ENCODE measurements at regions not wholly inside any gene's neighbourhood (a gene's known extent, or its start where the extent isn't known, plus 50 kb on each side); places are given as distances from the start of the nearest gene placed in this dataset.
A peak's percentile ranks its signal among the peaks of the same experiment; 100 is the strongest.
"Not testable (repeated sequence)": the region's sequence is repeated elsewhere in the genome, so short reads cannot be mapped to it uniquely, and the experiment has no call there.

DNA sequence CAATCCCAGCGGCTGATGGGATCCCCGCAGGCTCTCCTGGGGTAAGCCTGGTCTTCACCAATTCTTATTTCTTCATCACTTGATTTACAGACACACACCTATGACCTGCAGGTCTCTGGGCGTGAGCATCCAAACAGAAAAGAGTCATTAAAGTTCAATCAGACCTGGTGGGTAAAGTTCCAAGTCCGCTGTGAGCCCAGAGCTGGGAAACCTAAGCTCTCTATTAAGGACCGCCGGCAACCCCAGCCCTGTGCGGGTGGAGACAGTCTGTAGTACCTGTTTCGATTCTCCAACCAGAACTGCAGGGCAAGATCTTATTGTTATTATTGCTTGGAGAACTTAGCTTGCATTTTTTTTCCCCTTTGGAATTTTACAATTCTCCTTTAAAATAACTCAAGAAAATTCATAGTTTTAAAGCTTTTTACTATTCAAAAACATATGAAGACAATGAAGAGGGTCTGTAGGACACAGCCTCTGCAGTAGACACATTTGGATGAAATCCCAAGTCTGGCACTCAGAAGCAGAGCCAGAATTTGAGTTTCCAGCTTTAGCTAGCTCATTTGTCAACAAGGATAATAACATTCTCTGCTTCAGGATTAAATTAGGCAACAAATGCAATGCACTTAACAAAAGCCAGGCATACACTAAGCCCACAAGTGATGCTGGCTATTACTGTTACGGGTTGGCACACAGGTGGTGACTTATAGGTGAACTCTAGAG, 376.4 kb downstream of the INSIG2 start:
- no peak for DNase-seq (ENCODE audit: low spot score)

DNA sequence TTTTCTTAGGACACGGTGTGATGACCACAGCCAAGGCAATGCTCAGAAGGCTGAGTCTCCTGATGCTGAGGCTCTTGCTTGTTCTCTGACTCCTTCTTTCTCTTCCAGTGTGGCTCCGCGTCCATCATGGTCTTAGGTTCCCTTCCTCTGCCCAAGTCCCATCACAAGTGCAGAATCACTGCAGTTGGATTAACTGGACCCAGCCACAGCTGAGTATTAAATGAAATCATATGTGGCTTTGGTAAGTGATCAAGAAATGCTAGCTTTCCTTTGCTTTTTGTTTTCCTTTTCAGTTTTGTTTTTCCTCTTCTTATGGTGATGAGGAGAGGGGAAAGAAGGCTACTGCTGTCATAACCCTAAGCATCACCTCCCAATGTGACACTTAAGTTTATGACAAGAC, 375.8 kb downstream of the INSIG2 start:
- DNase-seq (ENCODE audit: low spot score) = no peak

DNA sequence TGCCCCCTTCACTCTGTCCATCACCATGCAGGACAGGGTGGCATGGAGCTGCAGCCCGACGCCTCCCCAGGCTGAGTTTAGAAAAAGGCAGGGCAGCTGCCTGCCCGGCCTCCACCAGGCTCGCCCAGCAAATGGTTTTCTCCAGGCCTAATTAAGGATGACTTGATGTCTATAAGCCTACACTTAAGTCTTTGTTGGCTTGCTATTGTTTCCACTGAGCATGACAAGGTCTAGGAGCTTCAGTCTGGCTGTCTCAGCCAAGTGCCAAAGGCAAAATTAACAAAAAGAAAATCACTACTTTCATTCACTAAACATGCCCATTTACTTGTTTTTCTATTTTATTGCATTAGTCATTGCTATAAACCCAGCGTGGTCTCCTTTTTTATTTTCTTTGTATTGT, 372.2 kb downstream of the INSIG2 start:
- no peak for DNase-seq (ENCODE audit: low spot score)

DNA sequence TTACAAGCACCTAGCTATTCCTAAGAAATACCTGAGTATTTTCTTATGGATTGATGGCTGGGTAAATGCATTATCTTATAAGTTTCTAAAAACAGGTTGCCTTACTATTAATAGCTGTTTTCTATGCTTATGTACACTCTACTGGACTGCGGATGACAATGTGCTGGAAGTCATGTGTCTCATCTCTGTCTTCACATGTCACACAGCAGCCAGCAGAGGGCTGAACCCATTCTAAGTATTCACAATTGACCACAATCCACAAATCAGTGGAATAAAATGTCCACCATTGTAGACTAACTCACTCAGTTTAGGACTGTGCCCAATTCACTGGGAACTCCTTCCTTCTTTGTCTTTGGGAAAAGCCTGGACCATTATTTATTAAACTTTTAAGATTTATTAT, 371.2 kb downstream of the INSIG2 start:
- DNase-seq (ENCODE audit: low spot score) = no peak

DNA sequence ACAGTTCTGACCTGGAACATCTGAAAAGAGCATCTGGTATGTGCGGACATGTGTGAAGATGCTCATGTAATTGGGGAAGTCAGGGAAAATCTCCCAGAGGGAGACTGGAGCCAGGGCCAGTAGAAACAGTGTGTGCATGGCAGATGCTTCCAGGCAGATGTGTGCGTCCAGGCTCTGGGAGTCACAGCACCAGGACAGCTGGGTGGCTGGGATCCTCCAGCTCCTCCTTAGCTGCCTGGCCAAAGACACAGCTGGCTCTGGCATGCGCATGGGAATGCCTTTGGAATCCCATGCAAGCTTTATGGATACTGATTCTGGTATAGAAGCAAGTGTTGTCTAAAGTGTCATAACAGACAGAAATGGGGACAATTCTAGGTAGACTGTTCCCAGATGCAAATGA, 369.7 kb downstream of the INSIG2 start:
- DNase-seq (ENCODE audit: low spot score) = no peak

DNA sequence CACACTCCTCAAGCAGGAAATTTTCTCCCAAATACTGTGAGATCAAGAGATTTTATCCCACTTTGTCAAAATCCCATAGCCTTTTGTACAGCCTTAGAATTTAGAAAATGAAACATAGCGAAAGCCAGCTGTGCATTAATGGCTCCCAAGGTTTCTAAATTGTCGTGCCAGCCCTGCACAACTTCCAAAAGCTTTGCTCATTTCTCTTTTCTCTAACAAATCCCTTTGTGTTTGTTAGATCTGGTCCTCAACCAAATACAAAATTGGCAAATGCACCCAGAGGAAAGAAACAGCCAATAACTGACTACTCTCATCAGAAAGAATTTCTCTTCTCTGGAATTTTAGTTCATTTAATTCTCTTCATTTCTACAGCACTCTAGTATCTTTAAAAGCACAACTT, 361.1 kb downstream of the INSIG2 start:
- DNase-seq (ENCODE audit: low spot score) = no peak

DNA sequence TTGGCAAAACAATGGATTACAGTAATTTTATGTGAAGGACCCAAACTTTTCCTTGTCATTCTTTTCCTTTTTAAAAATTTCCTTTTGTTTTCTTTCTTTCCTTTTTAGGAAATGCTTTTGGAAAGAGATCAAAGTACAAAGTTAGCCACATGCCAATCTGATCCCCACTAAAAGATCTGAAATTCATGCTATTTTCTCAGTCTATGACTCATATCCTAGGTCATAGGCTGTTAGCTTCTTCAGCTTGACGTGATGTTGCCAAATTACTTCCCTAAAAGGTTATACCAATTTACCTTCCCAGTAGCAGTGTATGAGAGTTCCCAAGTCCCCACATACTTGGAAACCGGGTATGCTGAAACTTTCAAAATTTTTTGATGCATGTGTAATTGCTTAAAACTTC, 355.3 kb downstream of the INSIG2 start:
- DNase-seq (ENCODE audit: low spot score) = peak; percentile 6

DNA sequence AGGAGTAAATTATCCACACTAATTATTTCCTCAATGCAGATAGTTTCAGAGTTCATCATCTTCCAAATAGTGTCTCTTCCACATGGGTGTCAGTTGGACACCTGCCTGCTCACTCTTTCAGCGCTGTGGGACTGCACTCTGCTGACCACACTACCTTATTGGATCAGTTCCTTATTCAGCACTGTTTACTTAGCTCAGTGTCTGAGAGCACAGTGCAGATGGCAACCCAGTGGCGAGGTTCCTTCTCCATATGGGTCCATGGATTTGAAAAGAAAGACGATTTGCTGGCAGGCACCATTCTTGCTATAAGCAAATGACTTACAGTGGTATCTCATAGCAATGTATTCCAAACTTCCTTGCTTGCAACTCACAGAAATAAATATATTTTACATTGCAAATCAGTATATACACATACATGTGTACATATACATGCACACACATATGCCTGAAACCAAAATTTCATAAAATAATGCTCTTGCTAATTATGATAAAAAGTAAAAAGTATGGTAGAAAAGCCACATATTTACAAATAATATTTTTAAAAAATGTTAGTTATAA, 354.8 kb downstream of the INSIG2 start:
- no peak for DNase-seq (ENCODE audit: low spot score)

DNA sequence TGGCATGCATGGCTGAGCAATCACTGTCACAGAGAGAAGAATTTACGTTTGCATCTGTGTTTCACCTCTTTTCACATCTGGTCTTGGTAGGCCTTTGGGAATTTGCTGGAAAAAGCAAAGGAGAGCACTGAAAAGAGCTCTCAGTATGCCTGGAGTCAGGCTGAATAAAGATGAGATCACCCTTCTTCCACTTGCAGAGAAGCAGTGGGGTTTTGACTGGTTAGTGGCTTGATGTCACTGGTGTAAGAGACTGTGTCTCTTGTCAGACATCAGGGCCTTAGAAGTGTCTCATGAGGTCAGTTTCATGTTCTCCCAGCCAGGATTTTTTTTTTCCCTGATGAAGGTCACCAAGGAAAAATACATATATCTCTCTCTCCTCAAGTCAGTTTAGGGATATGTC, 353.8 kb downstream of the INSIG2 start:
- no peak for DNase-seq (ENCODE audit: low spot score)

DNA sequence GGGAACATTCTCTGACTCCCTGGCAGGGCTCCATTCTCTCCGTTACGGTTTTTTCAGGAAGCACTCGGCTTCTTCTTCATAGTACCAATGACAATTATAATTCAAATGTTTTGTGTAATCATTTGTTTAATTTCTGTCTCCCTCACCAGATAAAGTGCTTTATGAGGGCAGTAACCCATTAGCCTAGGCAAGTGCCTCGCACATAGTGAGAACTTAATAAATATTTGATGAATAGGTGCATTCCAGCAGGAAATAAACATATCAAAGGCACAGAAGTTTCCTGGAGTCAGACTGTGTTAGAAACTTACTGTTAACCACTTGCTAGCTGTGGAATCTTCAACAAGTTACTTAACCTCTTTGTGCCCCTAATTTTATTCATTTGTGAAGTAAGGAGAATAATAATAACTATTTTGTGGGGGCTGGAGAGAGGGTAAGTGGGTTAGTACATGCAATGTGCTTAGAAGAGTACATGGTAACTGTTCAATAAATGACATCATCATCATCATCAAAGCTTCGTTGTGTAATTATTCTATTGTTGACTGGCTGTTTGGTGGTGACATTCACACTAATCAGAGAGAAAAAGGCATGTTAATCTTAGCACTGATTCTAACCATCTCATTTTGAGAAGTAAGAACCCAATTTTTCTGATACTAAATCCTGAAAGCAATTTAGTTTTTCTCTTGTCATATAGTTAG, 352.3 kb downstream of the INSIG2 start:
- no peak for DNase-seq (ENCODE audit: low spot score)

DNA sequence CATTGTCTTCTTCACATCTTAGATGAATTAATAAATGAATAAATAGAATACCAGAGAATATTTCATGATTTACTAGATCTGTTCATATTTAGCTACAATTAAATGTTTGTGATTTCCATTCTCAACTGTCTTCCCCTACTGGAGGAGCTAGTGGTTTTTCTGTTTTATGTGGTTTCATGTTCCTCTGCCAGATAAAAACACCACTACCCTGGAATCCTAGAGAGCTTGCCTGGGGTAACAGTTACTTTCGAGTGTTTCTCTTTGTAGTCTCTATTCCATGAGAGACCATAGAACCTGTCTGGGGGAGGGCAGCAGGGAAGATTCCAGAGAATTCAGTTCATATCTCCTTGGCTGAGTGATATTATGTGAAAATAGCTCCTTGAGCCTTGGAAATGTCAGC, 349.2 kb downstream of the INSIG2 start:
- DNase-seq (ENCODE audit: low spot score) = no peak

DNA sequence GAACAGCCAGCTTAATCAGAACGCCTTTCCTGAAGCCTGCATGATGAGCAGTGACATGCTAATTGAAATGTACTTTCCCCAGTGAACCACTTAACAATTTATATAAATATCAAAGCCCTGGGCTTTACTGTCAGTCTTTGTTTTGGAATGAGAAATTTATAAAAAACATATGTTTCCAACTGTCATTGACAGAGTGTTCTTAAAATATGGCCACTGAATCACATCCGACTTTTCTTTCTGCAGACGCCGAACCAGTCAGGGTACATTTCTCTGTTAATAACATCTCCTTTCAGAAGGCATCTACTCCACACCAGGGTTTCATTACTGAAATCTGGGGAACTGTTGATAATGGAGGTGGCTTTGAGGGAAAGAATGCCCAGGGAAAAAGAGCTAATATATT, 343.7 kb downstream of the INSIG2 start:
- DNase-seq (ENCODE audit: low spot score) = no peak

DNA sequence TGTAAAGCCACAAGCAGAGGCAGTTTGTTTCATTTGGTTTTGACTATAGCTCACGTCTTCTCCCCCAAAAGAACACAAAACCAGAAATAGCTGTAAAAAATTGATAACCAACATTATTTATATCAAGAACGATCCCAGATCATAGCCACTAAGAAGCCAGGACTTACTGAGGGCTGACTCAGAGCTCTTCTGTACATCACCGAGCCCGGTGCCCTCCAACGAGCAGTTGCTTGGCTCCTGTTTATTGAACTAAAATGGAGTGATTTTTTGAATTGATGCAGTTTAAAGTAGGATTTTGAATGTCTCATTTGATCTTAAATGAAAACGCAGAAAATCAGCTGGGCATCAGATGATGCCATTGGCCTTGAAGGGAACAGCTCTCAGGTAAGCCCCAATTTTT, 343.3 kb downstream of the INSIG2 start:
- DNase-seq (ENCODE audit: low spot score) = no peak

DNA sequence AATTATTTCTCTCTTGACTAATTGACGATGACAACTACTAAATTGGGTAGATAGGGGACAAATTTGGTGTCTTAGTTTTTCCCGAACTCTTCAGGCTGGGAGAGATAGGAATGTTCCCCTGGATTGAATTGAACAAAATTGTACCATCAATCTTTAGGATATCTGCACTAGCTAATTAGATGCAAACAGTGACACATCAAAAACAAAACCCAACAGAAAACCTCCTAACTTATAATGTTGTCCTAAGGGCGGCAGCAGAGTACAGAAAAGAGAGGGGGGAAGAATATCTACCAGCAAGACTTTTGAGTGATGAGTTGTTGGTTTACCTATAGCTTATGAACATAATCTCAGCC, 342.9 kb downstream of the INSIG2 start:
- DNase-seq (ENCODE audit: low spot score) = no peak

DNA sequence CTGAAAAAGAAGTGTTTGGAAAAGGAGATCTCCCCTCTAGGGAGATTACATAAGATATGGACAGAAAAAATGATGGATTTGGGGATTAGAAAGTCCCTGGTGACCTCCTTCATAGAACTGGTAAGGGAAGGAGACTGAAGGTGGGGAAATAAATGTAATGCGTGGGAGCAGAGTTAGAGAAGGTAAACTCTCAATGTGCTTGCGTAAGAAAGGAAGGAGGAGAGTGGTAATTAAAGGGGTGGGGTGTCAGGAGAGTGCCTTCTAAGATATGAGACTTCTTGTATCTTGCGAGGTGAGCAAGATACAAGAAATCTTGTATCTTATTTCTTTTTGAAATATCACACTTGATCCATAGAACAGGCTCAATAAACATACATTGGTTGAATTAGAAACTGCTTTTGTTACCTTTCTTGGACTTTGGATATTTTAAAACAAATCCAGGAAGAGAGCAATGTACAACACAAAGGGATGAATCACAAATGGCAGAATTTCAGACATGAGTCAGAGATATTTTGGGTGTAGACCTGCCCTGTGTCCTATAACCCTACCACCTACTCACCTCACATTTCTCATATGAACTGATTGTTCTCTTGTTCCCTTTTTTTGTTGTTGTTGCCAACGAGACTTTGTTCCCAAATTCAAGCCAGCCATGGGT, 342.4 kb downstream of the INSIG2 start:
- peak; percentile 34 for DNase-seq (ENCODE audit: low spot score)

DNA sequence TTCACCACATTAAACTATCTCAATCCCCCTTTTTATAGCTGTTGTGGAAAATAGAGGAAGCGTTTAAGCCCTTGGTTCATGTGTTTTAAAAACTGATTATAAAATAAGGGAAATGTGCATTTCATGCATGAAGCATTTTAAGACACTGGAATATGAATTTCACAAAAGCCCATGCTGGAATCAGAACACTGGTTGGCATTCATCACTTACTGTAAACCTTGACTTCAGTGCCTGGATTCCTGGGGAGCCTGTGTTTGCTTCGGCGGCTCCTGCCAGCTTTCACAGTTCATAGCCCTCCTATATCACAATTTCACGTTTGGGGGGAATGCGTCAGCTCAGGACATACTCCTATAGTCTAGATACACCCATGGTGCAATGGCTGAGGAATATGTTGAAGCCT, 336.9 kb downstream of the INSIG2 start:
- DNase-seq (ENCODE audit: low spot score) = no peak

DNA sequence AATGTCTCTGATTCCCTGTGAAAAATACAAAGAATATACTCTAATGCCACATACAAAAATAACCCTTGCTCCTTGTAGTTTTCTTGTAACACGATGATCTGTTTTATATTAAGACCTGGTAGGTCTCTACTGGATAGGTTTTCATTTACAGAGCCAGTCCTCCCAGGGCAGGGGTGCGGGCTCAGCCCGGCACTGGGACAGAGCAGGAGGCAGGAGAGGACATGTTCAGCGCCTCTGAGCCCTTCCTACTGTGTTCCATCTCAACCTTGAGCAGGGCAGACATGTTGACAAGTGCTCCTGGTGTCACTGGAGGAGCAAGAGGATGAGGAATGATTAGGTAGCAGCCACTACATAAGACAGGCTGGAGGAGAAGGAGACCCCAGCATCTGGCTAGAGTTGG, 335.5 kb downstream of the INSIG2 start:
- DNase-seq (ENCODE audit: low spot score) = no peak

DNA sequence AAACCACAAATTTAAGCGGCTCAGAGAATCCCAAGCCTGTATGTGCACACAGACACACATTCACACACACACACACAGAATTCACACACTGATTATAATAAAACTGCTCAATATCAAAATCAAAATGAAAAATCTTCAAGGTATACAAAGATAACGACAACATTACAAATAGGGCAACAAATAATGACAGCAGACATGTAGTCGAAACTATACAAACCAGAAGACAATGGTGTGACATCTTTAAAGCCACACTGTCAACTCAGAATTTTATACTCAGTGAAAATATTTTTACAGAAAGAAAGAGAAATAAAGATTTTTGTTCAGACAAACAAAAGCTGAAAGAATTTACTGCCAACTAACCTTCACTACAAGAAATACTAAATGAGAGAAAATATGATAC, 333.4 kb downstream of the INSIG2 start:
- DNase-seq (ENCODE audit: low spot score) = no peak

DNA sequence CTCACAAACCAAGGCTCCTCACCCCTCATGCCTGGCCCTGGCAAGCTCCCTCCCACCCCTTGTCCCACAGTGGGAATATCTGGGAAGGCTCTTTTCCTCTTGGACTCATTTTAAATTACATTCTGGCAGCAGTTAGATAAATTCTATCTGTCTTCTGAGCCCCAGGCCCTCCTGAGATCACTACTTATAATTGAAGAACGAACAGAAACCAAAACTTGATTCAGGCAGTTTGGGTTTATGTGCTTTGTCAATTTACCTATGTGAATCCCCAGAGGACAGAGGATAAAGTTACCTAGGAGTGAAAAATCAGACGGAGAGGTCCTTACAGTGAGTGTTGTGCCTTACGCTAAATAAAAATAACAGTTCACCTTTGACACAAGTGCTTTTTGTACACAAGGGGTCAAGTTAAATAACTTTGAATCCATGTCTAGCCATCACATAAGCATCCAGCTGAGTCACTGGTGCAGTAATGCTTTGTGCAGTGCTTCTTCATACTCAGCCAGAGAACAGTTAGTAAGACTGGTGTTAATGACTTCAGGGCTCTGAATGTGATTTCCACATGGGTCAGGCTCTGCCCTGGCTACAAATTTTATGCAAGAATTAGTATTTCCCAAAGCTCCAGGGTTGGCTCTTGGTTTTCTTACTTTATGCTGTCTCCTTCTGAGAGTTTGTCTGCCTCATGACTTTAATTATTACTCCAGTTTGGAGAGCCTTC, 329.3 kb downstream of the INSIG2 start:
- DNase-seq (ENCODE audit: low spot score) = no peak

DNA sequence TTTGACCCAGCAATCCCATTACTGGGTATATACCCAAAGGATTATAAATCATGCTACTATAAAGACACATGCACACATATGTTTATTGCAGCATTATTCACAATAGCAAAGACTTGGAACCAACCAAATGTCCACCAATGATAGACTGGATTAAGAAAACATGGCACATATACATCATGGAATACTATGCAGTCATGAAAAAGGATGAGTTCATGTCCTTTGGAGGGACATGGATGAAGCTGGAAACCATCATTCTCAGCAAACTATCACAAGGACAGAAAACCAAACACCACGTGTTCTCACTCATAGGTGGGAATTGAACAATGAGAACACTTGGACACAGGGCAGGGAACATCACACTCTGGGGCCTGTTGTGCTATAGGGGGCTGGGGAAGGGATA, 326.9 kb downstream of the INSIG2 start:
- DNase-seq (ENCODE audit: low spot score) = not testable (repeated sequence)

DNA sequence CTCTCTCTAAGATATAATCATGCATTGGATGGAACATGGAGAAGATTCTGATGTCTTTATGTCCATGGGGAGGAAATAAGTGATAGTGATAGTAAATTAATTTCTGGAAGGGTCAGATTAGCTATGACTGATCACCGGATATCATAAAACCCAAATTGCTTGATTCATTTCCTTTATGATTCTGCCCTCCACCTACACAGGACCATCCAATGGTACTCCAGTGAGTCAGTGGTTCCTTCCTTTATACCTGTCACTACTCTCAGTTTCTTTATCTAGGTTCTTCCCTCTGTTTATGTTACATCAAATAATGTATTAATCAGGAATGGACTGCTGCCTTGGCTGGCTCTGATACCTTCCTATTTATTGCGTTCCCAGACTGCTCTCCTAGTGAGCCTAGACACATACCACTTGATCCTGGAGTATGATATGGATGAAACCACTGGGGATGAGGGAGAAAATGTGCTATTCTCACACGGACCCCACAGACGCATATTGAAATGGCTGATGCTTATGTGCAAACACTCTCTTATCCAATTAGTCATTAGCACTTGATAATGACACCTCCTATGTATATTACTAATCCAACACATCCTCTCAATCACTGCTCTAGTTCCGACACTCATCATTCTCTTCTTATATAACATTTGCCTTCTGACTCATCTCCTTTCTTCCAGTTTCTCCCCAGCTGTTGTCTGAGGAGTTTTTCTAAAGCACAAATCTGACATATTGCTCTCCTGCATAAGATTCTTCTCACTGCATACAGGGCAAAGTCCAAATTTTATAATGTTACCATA, 315.6 kb downstream of the INSIG2 start:
- DNase-seq (ENCODE audit: low spot score) = no peak

DNA sequence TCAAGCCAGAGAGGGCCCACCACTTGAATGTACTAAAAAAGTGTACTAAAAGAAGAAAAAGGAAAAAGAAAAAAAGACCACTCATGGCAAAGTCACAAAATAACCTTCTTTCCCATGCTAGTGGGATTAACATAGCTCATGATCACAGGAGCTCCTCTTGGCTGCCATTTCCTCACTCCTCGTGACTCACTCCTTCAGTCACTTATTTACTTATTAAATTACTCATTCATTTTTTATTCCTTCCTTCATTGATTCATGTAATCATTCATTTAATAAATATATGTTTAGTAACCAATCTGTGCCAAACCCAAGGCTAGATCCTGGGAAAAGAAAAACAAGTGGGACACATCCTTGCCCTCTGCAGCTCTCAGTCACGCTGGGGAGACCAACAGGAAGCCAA, 300.5 kb downstream of the INSIG2 start:
- DNase-seq (ENCODE audit: low spot score) = no peak

All from LoVo (cell line).